Tibial nerve (tissue), 4 donors: ENCODE measurements at regions not wholly inside any gene's neighbourhood (a gene's known extent, or its start where the extent isn't known, plus 50 kb on each side); places are given as distances from the start of the nearest gene placed in this dataset.

Experiments
- CTCF ChIP-seq, 5 experiments: fragments of 200-600 bp in 3 of 5; fragments of 450-650 bp in 2 of 5; sonication (generic) in 3 of 5; IDR thresholded peaks; one replicate each; pipeline ENCODE4 v1.5.1; 2016 to 2019; ENCODE audit warnings: antibody characterized with exemption in 5 of 5, mild to moderate bottlenecking in 3 of 5, moderate library complexity in 2 of 5
- EP300 ChIP-seq, 2 donors: sonication (generic); formaldehyde crosslinking; IDR thresholded peaks; one replicate each; pipeline ENCODE4 v1.6.1; 2017; ENCODE audit warnings: antibody characterized with exemption in 2 of 2, mild to moderate bottlenecking in 1 of 2
- POLR2A ChIP-seq, 2 donors: fragments of 450-650 bp; IDR thresholded peaks; one replicate each; pipeline ENCODE4 v1.6.1; 2017; ENCODE audit warnings: antibody characterized with exemption in 2 of 2, mild to moderate bottlenecking in 2 of 2, moderate library complexity in 2 of 2

GRCh38 chr11:31915867-31916266 is 104.7 kb upstream of the PAX6 start:
- TF ChIP-seq CTCF (IDR thresholded peaks at IDR 0.05) (no peak), POLR2A (IDR thresholded peaks at IDR 0.05) (no peak), EP300 (IDR thresholded peaks at IDR 0.05) (no peak)
